Thyroid gland (tissue), 4 donors: ENCODE measurements at regions not wholly inside any gene's neighbourhood (a gene's known extent, or its start where the extent isn't known, plus 50 kb on each side); places are given as distances from the start of the nearest gene placed in this dataset.
A peak's percentile ranks its signal among the peaks of the same experiment; 100 is the strongest.

Experiments used
- DNase-seq, 2 donors: peaks; one replicate each; pipeline ENCODE4 v3.0.0-alpha.2; 2019
- H3K27ac ChIP-seq, 3 donors: fragments of 200-600 bp; sonication (generic); 1 replicate in 2 of 3; 2 replicates in 1 of 3; pipeline ENCODE4 v1.5.1; 2016 to 2019; ENCODE audit warnings: mild to moderate bottlenecking in 1 of 3, moderate library complexity in 1 of 3
- H3K27me3 ChIP-seq: fragments of 200-600 bp; sonication (generic); one replicate; pipeline ENCODE4 v1.5.1; 2019
- H3K36me3 ChIP-seq, 2 donors: fragments of 200-600 bp; sonication (generic); one replicate each; pipeline ENCODE4 v1.5.1; 2016 to 2019
- H3K4me1 ChIP-seq, 2 donors: fragments of 200-600 bp; sonication (generic); one replicate each; pipeline ENCODE4 v1.5.1; 2017 to 2019
- H3K4me3 ChIP-seq, 3 donors: fragments of 200-600 bp; sonication (generic); replicated peaks in 1 of 3; 1 replicate in 2 of 3; 2 replicates in 1 of 3; pipeline ENCODE4 v1.5.1; 2016; ENCODE audit warnings: mild to moderate bottlenecking in 1 of 3
- H3K9me3 ChIP-seq: fragments of 200-600 bp; sonication (generic); one replicate; pipeline ENCODE4 v1.5.1; 2017
- POLR2A ChIP-seq, 2 donors: fragments of 450-650 bp; IDR thresholded peaks; one replicate each; pipeline ENCODE4 v1.6.1; 2017; ENCODE audit warnings: antibody characterized with exemption in 2 of 2, mild to moderate bottlenecking in 2 of 2, moderate library complexity in 1 of 2
- WGBS, 2 donors: methylation state at CpG; one replicate each; pipeline ENCODE4 v1.1.5; 2017; 5-methylcytosine and 5-hydroxymethylcytosine counted together
- intact Hi-C: fragments of 100-400 bp; cut with DNase I; formaldehyde crosslinking; loops from one replicate; pipeline ENCODE4 v1.15.1; 2023
- TF ChIP-seq, protein P1 (sequence below), 6 experiments: fragments of 200-600 bp in 3 of 6; fragments of 450-650 bp in 3 of 6; sonication (generic) in 3 of 6; IDR thresholded peaks; one replicate each; pipeline ENCODE4 v1.5.1; 2016 to 2019; ENCODE audit warnings: antibody characterized with exemption in 6 of 6, mild to moderate bottlenecking in 2 of 6, inconsistent platforms in 1 of 6, moderate library complexity in 1 of 6

DNA sequence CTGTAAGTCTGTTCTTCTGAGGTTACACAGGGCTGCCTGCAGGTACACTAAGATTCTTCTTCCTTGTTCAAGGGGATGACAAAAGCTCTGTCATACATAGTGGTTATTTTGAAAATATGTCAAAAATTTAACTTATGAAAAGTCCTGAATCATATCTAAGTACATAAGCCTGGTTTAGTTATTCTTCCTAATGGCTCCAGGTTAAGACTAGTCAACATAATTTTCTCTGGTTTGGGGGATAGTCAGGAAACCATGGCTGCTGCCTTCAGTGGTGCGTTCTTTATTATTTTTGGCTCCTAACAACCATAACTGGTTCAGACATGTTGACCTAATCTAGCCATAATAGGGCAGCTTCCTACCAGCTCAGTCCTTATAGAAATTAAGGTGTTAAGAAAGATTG is 257.4 kb upstream of the DDI1 start:
- no peaks in the 10 kb centered on the region for H3K27me3 ChIP-seq
- H3K4me1 ChIP-seq = no peaks in the 10 kb centered on the region
- 81% methylated on average over 1 of the region's 1 CpG for WGBS, 2 donors
- H3K27ac ChIP-seq = no peak overlapping the region
- DNase-seq = no peak
- H3K9me3 ChIP-seq = no peaks in the 10 kb centered on the region
- TF ChIP-seq, protein P1, sequence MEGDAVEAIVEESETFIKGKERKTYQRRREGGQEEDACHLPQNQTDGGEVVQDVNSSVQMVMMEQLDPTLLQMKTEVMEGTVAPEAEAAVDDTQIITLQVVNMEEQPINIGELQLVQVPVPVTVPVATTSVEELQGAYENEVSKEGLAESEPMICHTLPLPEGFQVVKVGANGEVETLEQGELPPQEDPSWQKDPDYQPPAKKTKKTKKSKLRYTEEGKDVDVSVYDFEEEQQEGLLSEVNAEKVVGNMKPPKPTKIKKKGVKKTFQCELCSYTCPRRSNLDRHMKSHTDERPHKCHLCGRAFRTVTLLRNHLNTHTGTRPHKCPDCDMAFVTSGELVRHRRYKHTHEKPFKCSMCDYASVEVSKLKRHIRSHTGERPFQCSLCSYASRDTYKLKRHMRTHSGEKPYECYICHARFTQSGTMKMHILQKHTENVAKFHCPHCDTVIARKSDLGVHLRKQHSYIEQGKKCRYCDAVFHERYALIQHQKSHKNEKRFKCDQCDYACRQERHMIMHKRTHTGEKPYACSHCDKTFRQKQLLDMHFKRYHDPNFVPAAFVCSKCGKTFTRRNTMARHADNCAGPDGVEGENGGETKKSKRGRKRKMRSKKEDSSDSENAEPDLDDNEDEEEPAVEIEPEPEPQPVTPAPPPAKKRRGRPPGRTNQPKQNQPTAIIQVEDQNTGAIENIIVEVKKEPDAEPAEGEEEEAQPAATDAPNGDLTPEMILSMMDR (IDR thresholded peaks at IDR 0.05) = no peak
- no peak for TF ChIP-seq POLR2A (IDR thresholded peaks at IDR 0.05)
- no peaks in the 10 kb centered on the region for H3K36me3 ChIP-seq
- no peak overlapping the region for H3K4me3 ChIP-seq
- intact Hi-C loops = no loop called here

DNA sequence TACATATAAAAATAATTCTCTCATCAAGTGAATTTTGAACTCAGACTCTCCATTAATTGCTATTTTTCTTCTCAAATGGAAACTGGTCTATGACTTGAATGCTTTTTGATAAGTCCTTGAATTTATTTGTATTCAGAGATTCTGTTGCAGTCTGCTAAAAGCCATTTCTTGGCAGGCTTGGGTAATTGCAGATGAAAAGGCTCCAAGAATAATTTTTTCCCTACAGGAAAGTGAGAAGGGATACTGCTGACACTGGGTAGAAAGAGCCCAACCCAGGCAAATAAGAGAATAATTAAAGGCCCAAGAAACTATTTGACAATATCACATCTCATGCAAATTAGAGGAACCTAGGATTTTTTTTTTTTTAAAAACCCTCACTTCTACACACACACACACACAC is 246.5 kb upstream of the DDI1 start:
- Histone ChIP-seq H3K36me3 (no peaks in the 10 kb centered on the region), H3K27me3 (no peaks in the 10 kb centered on the region)
- no peak for DNase-seq

DNA sequence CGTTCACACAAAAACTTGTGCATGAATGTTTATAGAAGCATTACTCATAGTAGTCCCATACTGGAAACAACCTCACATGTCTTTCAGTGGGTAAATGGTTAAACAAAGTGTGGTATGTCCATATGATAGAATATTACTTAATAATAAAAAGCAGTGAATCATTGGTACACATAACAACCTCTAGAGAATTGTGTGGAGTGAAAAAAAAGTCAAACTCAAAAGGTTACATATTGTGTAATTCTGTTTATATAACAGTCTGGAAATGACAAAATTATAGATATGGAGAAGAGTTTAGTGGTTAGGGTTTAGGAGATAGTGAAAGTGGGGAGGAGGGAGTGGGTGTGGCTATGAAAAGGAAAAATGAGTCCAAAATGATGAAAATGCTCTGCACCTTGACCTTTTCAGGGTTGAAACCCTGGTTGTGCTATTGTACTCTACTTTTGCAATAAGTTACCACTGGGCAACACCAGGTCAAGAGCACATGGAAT is 243.4 kb upstream of the DDI1 start:
- intact Hi-C loops = no loop called here
- Histone ChIP-seq H3K27ac (no peak overlapping the region), H3K4me3 (no peak overlapping the region), H3K9me3 (no peaks in the 10 kb centered on the region), H3K4me1 (no peaks in the 10 kb centered on the region), H3K27me3 (no peaks in the 10 kb centered on the region), H3K36me3 (no peaks in the 10 kb centered on the region)
- WGBS, 2 donors = 93 to 94% methylated on average over 1 of the region's 1 CpG
- DNase-seq = no peak
- TF ChIP-seq POLR2A (IDR thresholded peaks at IDR 0.05) = no peak
- TF ChIP-seq, protein P1 (IDR thresholded peaks at IDR 0.05) = no peak

More for the DNA sequence above, 246.5 kb upstream of the DDI1 start:
- H3K27ac ChIP-seq = no peak overlapping the region
- H3K9me3 ChIP-seq = no peaks in the 10 kb centered on the region
- intact Hi-C loops = no loop called here
- H3K4me3 ChIP-seq = no peak overlapping the region
- no peaks in the 10 kb centered on the region for H3K4me1 ChIP-seq
- TF ChIP-seq, protein P1 (IDR thresholded peaks at IDR 0.05) = no peak
- no peak for TF ChIP-seq POLR2A (IDR thresholded peaks at IDR 0.05)

DNA sequence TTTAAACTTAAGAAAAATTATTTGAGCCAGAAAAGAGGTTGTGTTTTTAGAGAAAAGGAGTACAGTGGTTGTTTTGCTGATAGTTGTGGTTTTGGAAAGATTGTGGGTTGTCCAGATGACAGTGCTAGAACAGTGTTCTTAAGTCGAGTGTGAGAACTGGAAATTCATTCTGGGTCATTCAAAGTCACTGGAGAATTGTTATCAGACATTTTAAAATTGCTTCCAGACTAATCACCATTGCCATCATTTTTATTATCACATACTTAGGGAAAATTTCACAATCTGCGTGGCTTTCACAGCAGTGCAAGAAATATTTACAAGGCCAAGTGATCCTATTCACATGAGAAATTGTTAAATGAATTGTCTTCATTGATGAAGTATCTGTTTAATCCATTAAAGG is 242.2 kb upstream of the DDI1 start:
- H3K36me3 ChIP-seq = no peaks in the 10 kb centered on the region
- H3K4me1 ChIP-seq = no peaks in the 10 kb centered on the region
- WGBS, 2 donors = 56% methylated on average over 2 of the region's 2 CpGs
- no peak overlapping the region for H3K4me3 ChIP-seq
- no peak for DNase-seq
- H3K27me3 ChIP-seq = no peaks in the 10 kb centered on the region
- intact Hi-C loops = no loop called here
- no peak for TF ChIP-seq POLR2A (IDR thresholded peaks at IDR 0.05)
- TF ChIP-seq, protein P1 (IDR thresholded peaks at IDR 0.05) = no peak
- peak overlapping the region in 1 of 3 donors; percentile 22 for H3K27ac ChIP-seq
- no peaks in the 10 kb centered on the region for H3K9me3 ChIP-seq

DNA sequence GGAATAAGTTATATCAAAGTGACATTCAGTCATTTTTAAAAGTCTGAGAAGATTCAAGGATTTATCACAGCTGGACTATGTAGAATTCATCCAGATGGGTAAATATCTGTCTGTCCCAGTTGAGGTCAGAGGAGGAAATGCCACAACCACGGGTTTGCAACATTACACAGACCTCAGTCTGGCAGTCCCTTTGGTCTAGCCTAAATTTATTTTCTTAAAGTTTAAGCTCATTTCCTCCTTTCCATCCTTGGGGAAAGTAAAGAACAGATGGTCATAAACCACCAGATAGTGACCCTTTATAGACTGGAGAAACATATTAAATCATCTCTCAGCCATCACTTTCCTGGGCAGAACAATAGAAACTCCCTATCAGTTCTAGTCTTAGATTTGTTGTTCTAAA is 238.4 kb upstream of the DDI1 start:
- Histone ChIP-seq H3K9me3 (no peaks in the 10 kb centered on the region), H3K27ac (no peak overlapping the region), H3K4me1 (no peaks in the 10 kb centered on the region), H3K36me3 (no peaks in the 10 kb centered on the region), H3K4me3 (no peak overlapping the region), H3K27me3 (no peaks in the 10 kb centered on the region)
- 50 to 61% methylated on average over 1 of the region's 1 CpG for WGBS, 2 donors
- no peak for DNase-seq
- intact Hi-C loops = no loop called here
- no peak for TF ChIP-seq POLR2A (IDR thresholded peaks at IDR 0.05)
- TF ChIP-seq, protein P1 (IDR thresholded peaks at IDR 0.05) = no peak
